IPS-18c (cell line): ENCODE measurements at regions not wholly inside any gene's neighbourhood (a gene's known extent, or its start where the extent isn't known, plus 50 kb on each side); places are given as distances from the start of the nearest gene placed in this dataset.

Experiments used
- H3K4me3 ChIP-seq: 2 replicates; pipeline ENCODE4 v1.7.0; 2013; ENCODE audit warnings: low read depth, mild to moderate bottlenecking, low read length, moderate library complexity; ENCODE audit not compliant: insufficient read depth
- H3K9me3 ChIP-seq: one replicate; pipeline ENCODE4 v1.6.1; 2013; ENCODE audit warnings: mild to moderate bottlenecking, low read length, moderate library complexity; ENCODE audit not compliant: control insufficient read depth, insufficient read depth

DNA sequence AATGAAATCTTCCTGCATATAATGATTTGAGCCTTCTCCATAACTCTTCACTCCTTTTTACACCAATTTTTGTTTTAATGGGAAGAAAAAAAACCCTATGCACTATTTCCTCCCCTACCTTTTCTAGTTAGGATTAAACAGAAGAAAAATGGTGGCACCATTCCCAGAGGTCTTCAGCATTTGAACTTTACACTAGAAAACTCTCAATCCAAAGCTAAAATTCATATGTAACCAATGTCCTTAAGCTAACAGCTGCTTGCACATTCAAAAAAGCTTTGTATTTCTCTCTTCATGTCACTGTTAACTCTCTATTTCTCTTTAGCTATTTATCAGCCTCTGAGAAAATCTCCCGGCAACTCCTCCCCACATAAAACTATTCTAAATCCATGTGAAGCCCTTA, 90.3 kb upstream of the UBL3 start:
- no peaks in the 10 kb centered on the region for H3K9me3 ChIP-seq
- H3K4me3 ChIP-seq, result no peak overlapping the region

DNA sequence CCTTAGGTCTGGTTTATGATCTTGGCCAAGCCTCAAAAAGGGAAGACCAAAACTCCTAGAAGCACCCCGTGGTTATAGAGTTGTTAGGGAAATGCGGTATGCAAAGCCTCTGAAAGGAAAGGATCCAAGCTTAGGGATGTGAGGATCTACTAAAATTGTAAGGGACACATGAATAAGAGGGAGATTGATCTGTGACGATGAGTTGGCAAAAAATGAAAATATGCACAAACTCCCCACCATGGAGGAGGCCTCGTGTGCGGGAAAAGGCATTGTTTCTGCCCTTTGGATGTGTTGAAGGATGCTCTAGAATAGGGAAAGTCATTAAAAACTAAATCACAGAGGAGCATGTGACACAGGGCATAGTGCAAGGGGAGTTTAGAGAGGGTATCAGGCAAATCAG, 88.7 kb upstream of the UBL3 start:
- H3K4me3 ChIP-seq, result no peak overlapping the region
- no peaks in the 10 kb centered on the region for H3K9me3 ChIP-seq

DNA sequence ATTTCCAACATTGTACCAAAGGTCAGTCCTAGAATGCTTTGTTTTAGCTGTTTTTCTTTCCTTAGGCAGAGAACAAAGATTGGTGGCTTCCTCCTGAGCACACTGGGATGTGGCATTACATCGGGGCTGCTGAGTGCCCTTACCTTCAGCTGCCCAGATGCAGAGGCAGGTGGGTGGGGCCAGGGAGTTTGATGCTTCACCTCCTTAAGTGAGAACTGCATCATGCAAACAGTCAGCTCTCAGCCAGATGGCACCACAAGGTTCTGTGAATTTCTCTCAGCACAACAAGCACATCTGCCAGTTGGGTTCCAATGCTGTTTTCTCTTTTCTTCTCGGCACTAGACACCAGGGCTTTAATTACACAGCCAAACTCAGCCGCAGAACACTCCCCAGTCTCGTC, 87.4 kb upstream of the UBL3 start:
- H3K4me3 ChIP-seq, result no peak overlapping the region
- H3K9me3 ChIP-seq, result no peaks in the 10 kb centered on the region

DNA sequence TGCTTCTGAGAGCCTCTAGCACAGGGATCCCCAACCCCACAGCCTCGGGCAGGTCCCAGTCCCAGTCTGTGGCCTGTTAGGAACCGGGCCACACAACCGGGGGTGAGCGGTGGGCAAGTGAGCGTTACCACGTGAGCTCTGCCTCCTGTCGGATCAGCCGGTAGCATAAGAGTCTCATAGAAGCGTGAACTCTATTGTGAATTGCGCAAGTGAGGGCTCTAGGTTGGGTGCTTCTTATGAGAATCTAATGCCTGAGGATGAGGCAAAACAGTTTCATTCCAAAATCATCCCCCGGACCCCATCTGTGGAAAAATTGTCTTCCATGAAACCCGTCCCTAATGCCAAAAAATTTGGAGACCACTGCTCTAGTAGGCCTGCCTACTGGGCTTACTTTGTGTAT, 87.0 kb upstream of the UBL3 start:
- Histone ChIP-seq H3K4me3 (no peak overlapping the region), H3K9me3 (no peaks in the 10 kb centered on the region)

DNA sequence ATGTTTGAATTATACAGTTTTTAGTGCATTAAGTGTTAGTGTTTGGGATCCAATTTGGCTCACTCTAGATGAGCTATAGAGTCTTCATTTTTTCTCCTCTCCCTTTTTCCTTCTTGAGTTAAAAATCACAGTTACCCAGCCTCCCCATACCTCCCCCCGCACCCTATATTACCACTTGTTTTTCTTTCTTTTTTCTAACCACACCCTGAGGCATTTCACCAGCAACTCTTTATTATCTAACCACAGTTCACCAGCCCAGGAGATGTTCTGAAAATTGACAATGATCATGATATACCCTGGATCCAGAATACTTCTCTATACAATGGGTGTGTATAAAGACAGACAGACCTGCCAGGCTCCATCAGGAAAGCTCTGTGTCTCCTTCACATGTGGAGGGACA, 86.5 kb upstream of the UBL3 start:
- no peaks in the 10 kb centered on the region for H3K9me3 ChIP-seq

DNA sequence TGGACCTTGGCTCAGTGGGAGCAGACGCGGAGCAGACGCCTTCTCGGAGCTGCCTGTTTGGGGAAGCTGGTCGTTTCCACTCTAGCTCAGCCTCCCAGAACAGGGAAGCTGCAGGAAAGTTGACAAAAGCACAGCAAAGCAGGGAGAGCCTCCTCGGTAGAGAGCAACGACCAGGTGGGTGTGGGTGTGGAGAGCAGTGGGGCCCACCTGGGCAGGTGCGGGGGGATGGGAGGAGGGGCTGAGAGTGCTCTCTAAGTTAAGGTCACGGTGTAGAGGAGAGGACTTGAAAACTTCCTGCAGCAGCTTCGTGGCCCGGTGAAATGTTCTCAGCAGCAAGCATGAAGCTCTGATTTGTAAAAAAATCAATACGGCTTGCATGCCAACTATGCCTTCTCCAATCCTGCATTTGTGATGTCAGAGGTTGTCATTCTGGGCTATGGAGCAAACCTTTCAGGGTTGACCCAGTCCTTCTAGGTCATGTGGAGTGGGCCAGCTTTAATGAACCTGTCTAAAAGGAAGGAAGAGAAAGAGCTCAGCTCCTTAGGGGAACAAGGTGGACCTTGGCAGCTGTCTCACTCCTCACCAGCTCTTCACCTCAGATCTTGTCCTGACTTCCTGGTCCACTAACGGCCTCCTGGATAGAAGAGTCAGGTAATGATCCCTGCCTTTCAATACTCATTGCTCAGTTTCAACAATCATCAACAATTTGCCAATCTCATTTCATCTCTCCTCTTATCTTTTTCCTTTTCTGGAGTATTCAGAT, 85.8 kb upstream of the UBL3 start:
- Histone ChIP-seq H3K9me3 (no peaks in the 10 kb centered on the region), H3K4me3 (no peak overlapping the region)

More for the DNA sequence above, 86.5 kb upstream of the UBL3 start:
- no peak overlapping the region for H3K4me3 ChIP-seq

DNA sequence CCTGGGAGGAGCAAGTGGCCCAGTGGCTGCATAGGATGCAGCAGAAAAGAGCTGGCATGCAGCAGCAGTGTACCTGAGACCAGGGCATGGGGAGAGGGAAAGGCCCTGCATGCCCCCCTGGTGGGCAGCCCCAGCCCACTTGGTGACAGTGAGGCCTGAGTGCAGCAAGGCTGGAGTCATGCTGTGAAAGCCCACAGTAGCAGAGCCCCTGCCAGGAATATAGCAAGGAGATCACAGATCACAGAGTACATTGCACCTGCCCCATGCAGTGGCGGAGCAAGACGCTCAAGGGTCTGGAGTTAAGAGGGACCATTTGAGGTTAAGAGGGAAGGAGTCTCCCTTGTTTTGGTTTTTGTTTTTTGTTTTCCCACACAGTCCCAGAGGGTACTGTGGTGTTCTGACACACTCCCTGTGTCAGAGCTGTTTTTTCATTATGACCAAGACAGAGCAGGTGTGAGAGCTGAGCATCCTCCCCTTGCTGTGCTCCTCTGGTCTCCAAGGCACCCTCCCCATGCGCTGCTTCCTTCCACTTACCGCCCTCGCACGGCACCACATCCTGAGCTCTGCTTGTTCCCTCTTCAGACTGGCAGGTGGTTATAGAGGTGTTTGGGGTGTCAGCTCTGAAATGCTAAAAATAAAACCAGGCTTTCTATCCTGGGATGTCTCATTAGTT, 85.0 kb upstream of the UBL3 start:
- Histone ChIP-seq H3K9me3 (no peaks in the 10 kb centered on the region), H3K4me3 (no peak overlapping the region)

DNA sequence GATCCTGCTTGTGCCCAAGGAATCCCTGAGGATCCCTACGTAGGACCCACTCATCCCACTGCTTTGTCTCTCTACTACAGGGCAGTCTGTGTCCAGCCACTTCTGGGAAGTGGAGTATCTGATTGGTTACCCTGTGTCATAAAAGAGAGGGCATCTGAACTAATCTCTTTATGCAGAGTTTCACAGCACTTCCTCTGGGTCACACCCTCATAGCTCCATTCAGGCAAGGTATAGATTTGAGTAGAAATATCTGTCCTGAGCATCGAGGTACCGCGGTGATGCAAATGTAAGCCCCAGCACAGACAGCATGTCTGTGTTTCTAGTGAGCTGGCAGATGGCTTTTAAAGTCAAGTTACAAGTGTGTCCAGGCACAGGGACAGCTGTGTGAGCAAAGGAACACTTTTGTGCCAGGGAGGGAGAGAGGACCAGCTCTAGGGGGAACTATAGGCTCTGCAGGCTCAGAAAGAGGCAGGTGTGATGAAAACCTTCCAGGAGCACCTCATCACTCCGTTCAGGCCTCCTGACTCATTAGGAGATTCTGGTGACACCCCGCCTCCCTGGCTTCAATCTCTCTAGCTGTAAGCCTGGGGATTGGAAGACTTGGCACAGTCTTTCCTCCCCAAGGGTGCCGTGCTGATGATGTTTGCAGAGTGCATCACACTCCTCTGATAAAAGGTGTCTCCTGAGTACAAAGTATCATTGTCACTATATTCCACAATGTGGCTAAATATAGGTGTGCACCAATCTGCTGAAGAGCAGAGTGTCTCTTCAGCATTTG, 84.3 kb upstream of the UBL3 start:
- H3K9me3 ChIP-seq, result no peaks in the 10 kb centered on the region
- no peak overlapping the region for H3K4me3 ChIP-seq

DNA sequence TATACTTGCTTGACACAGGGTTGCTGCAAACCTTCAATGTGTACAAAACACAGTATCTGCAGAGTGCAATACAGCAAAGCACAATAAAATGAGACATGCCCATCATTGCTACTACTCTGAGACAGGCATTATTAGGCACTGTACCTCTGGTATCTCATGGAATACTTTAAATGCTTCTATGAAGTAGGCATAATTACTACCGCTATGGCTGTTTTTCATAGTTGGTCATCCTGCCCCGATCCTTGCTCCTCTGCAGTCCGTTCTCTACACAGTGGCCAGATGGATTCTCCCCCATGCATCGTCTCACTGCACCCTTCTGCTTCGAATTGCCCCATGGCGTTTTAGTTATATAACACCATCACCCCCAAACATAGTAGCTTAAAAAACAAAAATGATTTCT, 83.0 kb upstream of the UBL3 start:
- H3K9me3 ChIP-seq, result no peaks in the 10 kb centered on the region
- H3K4me3 ChIP-seq, result no peak overlapping the region

DNA sequence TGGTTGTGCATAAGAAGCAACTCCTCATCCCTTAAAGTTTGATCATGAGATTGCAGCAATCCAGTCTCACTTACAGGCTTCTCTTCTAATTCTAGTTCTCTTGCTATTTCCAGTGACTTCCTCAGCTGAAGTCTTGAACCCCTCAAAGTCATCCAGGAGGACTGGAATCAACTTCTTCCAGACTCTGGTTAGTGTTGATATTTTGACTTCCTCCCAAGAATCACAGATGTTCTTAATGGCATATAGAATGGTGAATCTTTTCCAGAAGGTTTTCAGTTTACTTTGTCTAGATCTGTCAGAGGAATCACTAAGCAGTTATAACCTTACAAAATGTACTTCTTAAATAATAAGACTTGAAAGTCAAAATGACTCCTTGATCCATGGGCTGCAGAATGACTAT, 81.3 kb upstream of the UBL3 start:
- Histone ChIP-seq H3K9me3 (no peaks in the 10 kb centered on the region), H3K4me3 (no peak overlapping the region)

DNA sequence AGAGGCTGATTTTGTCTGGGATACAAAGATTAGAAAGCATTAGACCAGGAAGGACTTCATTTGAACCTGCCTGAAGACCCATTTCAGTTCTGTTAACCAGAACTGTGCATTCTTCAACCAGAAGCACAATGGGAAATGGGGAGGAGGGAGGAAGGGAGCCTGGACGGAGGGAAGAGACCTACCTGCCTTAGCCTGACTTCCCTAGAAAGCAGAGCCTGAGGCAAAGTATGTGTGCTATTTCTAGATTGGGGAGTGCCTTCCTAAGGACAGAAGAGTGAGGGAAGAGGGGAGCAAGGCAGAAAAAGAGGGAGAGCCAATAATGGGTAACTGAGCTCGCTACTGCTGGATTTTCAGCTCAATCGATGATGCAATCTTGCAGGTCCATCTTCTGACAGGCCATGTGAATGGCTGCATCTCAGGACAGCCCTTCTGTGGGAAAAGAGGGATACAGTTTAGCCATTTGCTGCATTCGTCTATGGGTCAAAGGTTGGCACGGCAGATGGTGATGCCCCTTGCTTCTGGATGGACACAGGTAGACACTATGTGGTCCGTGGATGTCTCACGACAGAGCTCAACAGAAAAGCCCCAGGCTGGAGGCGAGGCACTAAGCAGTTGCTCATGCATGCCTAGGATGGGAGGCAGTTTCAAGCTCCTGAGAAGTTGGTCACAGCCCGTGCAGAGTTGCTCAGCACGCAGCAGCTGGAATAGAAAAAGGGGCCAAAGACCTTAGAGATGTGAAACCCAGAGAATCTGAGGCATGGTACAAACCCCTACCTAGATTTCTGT, 78.8 kb upstream of the UBL3 start:
- Histone ChIP-seq H3K4me3 (no peak overlapping the region), H3K9me3 (no peaks in the 10 kb centered on the region)

DNA sequence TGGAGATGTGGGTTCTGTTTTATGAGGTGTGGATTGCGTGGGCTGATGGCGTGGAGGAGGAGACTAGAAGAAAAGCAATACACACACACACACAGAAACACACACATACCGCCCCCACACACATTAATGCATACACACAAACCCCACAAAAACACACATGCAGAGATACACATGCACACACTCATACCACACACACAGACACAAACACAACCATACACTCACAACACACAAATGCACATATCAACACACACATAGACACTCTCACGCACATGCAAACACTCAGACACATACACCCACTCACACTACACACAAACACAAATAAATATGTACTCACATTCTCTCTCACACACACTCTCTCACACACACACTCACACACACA, 75.7 kb upstream of the UBL3 start:
- Histone ChIP-seq H3K9me3 (no peaks in the 10 kb centered on the region), H3K4me3 (no peak overlapping the region)

DNA sequence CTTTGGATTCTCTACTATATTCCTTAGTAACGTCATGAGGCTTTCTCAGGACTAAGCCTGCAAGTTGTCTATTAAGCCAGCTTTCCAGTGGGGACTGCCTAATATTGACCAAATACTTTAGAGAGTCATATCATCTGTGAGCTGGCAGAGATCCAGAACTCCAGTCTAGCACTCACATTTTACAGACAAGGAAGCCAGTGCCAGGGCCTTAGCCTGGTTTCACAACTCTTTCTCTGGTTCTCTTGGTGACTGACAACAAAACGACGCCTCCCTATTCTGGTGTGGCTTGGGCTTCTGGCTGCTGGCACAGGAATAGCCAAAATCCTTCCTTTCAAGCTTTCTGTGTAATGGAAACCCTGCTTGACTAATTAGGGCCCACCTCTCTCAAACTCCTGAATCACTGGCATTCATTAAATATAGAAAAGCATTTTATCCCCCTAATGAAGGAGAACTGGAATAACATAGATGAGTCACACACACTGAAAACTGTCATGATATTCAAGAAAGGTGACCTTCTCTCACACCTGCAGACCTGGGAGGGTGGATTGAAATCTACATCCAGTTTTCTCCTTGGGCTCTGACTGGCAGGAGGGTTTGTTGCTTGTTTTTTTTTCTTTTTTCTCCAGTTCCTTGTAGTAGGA, 75.2 kb upstream of the UBL3 start:
- H3K4me3 ChIP-seq, result no peak overlapping the region

DNA sequence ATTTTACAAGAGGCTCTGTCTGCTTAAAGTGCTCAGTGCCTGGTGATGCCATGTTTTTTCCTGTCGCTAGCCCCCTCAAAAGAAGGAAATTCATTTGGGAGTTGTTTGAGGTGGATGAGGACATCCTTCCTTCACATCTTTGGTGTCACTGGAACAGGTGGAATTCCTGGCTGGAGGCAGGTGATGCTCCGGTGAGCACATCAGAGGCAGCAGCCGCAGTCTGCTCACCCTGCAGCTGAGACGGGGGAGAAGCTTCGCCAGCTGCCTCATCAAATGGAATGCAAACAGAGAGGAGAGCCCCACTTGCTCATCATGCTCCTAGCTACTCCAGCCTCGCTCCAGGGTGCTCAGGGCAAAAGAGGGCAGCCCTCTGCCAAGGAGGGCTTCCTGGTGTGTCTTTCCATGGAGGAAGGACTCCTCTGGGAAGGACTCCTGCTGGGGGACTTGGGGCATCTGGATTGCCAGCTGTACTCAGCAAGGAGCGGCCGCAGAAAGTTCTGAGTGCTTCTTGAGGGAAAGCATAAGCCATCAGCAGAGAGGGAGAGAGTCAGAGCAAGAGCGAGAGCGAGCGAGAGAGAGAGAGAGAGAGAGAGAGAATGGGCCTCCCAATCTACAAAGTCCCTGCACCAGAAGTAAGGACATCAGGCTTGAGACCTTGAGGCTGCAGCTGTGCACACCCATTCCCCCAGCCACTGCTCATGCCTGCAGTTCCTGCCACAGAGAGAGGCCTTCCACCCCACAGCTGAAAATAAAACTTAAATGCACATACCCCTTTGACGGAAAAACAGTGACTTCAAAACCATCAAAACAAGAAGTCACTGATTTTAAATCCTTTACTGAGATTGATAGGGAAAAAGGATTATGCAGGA, 74.3 kb upstream of the UBL3 start:
- H3K4me3 ChIP-seq, result no peak overlapping the region
- no peaks in the 10 kb centered on the region for H3K9me3 ChIP-seq

More for the DNA sequence above, 75.2 kb upstream of the UBL3 start:
- no peaks in the 10 kb centered on the region for H3K9me3 ChIP-seq

DNA sequence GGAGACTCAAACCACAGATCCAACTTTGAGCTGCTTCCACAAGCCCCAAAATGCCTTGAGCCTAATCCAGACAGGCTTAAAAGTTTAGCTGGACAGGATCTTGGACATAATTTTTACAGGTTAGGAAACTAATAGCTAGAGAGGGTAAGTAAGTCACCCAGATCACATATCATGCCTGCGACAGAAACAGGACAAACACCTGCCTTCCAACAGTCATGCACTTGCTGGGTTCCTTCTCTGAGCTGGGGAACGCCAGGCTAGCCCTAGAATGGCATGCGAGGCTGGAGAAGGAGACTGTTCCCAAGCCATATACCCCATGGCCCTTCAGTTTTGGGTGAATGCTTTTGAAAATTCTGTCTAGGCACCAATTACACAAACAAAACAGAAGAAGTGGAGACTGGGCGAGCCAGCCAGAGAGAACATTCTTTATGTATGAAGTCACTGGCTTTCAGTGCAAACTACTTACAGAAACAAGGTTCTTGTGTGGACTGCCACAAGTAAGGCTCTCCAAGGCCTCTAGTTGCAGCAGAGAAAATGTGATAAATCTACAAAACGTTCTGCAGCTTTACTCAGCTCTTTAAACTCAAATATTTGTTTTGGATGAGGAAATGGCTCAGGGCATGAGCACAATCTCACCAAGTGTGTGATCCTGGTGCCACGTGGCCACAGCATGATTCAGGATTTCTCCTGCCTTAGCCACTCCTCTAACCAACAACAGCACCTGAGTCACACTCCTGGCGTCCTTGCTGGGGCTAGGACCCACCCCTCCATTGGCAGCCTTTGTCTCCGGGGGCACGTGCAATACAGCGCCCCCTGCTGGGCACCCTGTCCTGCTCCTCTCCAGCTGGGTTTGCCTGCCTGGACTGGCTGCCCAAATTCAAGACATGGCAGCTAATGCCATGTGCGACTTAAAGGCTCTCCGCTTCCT, 73.4 kb upstream of the UBL3 start:
- H3K9me3 ChIP-seq, result no peaks in the 10 kb centered on the region
- no peak overlapping the region for H3K4me3 ChIP-seq
